Naive thymus-derived CD8-positive, alpha-beta T cell (primary cell): ENCODE measurements at regions not wholly inside any gene's neighbourhood (a gene's known extent, or its start where the extent isn't known, plus 50 kb on each side); places are given as distances from the start of the nearest gene placed in this dataset.
A peak's percentile ranks its signal among the peaks of the same experiment; 100 is the strongest.

Source experiments
- ATAC-seq, 2 donors: fragments of 150-1000 bp; cut with Tn5 transposase in 1 of 2; sonication (Bioruptor Pico), chemical (Tn5 transposase) in 1 of 2; 1 replicate in 1 of 2; 2 replicates in 1 of 2; pipeline ENCODE4 v1.10.0; 2021; ENCODE audit warnings: mild to moderate bottlenecking in 2 of 2, moderate library complexity in 2 of 2
- POLR2A ChIA-PET: fragments of 350-600 bp; sonication (Branson Sonifier 250); formaldehyde crosslinking; loops from one replicate; lab custom pipeline; 2021; ENCODE audit warnings: antibody characterized with exemption; lab: Charles Lee
- DNase-seq, 10 donors: peaks; one replicate each; pipeline versions ENCODE4 v3.0.0 to v3.0.0-alpha.2; 2020 to 2022
- H3K27ac Mint-ChIP-seq, 10 donors: one replicate each; pipeline ENCODE4 v1.8.0; 2020 to 2022; ENCODE audit warnings: mild to moderate bottlenecking in 10 of 10, mixed read lengths in 10 of 10, moderate library complexity in 4 of 10, inconsistent platforms in 1 of 10
- H3K27me3 Mint-ChIP-seq, 5 donors: one replicate each; pipeline ENCODE4 v1.8.0; 2021 to 2022; ENCODE audit warnings: mixed read lengths in 5 of 5
- H3K36me3 Mint-ChIP-seq, 3 donors: one replicate each; pipeline ENCODE4 v1.8.0; 2020 to 2022; ENCODE audit warnings: mixed read lengths in 3 of 3, mild to moderate bottlenecking in 2 of 3, inconsistent platforms in 1 of 3
- H3K4me1 Mint-ChIP-seq, 4 donors: one replicate each; pipeline ENCODE4 v1.8.0; 2021 to 2022; ENCODE audit warnings: mixed read lengths in 4 of 4
- H3K4me3 Mint-ChIP-seq, 10 donors: one replicate each; pipeline ENCODE4 v1.8.0; 2020 to 2022; ENCODE audit warnings: mild to moderate bottlenecking in 10 of 10, mixed read lengths in 10 of 10, moderate library complexity in 6 of 10, inconsistent platforms in 1 of 10
- H3K9me3 Mint-ChIP-seq, 9 donors: one replicate each; pipeline ENCODE4 v1.8.0; 2020 to 2022; ENCODE audit warnings: mixed read lengths in 9 of 9, mild to moderate bottlenecking in 3 of 9, inconsistent platforms in 1 of 9, moderate library complexity in 1 of 9

DNA sequence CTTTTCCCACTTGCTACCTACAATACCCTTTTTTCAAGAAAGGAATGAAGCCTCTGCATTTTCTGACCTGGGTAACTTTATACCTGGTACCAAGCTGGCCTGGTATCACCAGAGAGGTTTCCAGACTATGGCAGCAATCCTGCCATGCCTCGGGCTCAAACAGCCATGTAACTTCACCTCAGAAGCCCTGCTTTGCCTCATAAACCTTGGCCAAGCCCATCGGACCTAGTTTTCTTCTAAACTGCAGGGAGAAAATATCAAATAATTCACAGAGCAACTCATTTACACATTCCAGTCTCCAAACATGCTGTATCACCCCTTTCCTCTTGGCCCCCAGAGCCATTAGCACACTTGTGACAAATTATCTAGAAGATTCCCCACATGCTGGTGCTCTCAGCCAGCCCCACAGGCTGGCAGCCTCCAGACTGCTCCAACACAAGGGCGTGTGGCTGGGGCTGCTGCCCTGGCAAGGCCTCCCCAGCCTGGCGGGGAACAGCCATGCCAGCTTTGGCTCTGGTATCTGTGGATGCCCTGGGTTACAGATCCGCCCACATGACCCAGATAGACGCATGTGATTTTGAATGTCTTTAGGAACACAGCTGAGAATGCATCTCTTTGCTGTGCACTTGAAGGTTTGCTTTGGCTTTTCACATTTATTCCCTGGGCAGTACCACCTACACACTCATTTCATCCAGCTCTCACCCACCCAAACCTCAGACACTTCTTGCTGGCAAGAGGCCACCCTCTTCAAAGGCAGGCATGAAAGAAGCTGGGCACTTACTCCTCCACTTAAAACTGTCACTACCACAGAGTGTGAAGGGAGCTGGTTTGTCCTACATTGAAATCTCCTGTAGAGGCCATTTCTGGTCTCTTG is 70.0 kb upstream of the BCAR3 start:
- POLR2A ChIA-PET, result interaction anchor here (0.6 kb wide), 1 partner anchor 16 kb away, joined by 4 read pairs; no protein-coding TSS in a partner anchor
- ATAC-seq (no peak), DNase-seq (no peak)
- Mint-ChIP-seq H3K36me3 (peaks cover 3 to 7% (median 4%) of the 10 kb centered on the region in 3 donors), H3K4me3 (peak overlapping the region in 2 of 10 donors; percentile 8 to 28), H3K27me3 (peaks cover 0 to 13% (median 6%) of the 10 kb centered on the region in 5 donors), H3K4me1 (peaks cover 3 to 33% (median 17%) of the 10 kb centered on the region in 4 donors), H3K9me3 (peaks cover 3 to 14% (median 6%) of the 10 kb centered on the region in 9 donors), H3K27ac (peak overlapping the region in 2 of 10 donors; percentile 39 to 61)

DNA sequence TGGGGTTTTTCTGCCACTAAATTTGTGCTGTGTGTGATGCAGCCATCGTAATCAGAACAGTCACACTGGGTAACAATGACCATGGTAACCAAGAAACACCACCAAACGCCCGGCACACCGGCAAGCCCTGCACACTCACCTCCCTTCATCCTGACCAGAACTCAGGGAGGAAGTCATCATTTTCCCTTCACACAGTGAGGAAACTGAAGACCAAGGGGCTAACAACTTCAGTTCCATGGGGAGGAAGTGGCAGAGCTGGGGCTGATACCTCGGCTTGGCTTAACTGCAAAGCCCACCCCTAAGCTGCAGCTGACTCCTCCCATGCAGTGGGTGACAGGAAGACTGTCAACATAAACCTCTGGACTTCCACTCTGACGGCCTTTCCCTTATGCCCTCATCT is 69.3 kb upstream of the BCAR3 start:
- ATAC-seq, result no peak
- peaks cover 3 to 8% (median 4%) of the 10 kb centered on the region in 3 donors for H3K36me3 Mint-ChIP-seq
- peaks cover 3 to 33% (median 17%) of the 10 kb centered on the region in 4 donors for H3K4me1 Mint-ChIP-seq
- POLR2A ChIA-PET, result interaction anchor here (0.6 to 1.0 kb wide), 2 partner anchors 9 to 17 kb away, joined by 3 to 4 read pairs; no protein-coding TSS in a partner anchor
- H3K9me3 Mint-ChIP-seq, result peaks cover 3 to 18% (median 7%) of the 10 kb centered on the region in 9 donors
- DNase-seq, result no peak
- peaks cover 0 to 13% (median 6%) of the 10 kb centered on the region in 5 donors for H3K27me3 Mint-ChIP-seq
- peak overlapping the region in 2 of 10 donors; percentile 8 to 27 for H3K4me3 Mint-ChIP-seq
- peak overlapping the region in 2 of 10 donors; percentile 39 to 61 for H3K27ac Mint-ChIP-seq

DNA sequence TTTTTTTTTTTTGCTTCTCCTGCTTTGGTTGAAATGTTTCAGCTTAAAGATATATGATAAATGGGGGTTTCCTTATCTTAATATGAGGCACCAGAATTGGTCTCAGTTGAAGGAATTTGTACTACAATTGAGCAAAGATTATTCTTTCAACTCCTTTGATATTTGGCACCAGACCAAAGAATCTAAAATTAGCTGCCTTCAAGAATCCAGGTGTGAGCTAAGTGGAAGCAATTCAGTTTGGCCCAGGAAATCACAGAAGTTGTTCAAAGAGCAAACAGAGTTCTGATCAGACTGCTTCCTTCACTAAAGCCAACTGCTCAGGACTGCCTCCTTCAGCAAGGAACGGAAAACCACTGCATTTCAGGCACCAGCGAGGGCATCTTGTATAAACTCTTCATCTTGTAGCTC is 68.3 kb upstream of the BCAR3 start:
- Mint-ChIP-seq H3K4me3 (no peak overlapping the region), H3K27ac (peak overlapping the region in 1 of 10 donors; percentile 26), H3K4me1 (peaks cover 3 to 33% (median 17%) of the 10 kb centered on the region in 4 donors), H3K36me3 (peaks cover 3 to 8% (median 4%) of the 10 kb centered on the region in 3 donors), H3K27me3 (peaks cover 0 to 13% (median 6%) of the 10 kb centered on the region in 5 donors), H3K9me3 (peaks cover 3 to 18% (median 7%) of the 10 kb centered on the region in 9 donors)
- DNase-seq, result no peak
- POLR2A ChIA-PET, result interaction anchor here (1.0 kb wide), 1 partner anchor 8 kb away, joined by 3 read pairs; no protein-coding TSS in a partner anchor
- ATAC-seq, result no peak

DNA sequence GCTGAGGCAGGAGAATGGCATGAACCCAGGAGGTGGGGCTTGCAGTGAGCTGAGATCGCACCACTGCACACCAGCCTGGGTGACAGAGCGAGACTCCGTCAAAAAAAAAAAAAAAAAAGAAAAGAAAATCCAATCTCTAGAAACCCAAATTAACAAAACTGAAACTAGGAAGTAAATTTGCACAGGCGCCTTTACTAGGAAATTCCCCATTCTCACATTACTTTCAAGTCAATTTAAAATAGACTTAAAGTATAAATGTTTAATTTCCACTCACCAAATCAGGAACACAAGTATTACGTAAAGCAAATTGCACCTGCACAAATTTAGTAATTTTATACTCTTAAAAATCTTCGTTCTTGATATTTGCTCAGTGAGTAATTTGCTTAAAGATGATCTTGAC is 67.8 kb upstream of the BCAR3 start:
- POLR2A ChIA-PET, result no interaction called here
- peaks cover 3 to 8% (median 4%) of the 10 kb centered on the region in 3 donors for H3K36me3 Mint-ChIP-seq
- DNase-seq, result no peak
- peak overlapping the region in 1 of 10 donors; percentile 26 for H3K27ac Mint-ChIP-seq
- H3K4me3 Mint-ChIP-seq, result peak overlapping the region in 1 of 10 donors; percentile 7
- no peak for ATAC-seq
- peaks cover 3 to 18% (median 7%) of the 10 kb centered on the region in 9 donors for H3K9me3 Mint-ChIP-seq
- H3K4me1 Mint-ChIP-seq, result peaks cover 3 to 33% (median 17%) of the 10 kb centered on the region in 4 donors
- H3K27me3 Mint-ChIP-seq, result peaks cover 0 to 13% (median 6%) of the 10 kb centered on the region in 5 donors

GRCh38 chr1:93746021-93746812 is 64.6 kb upstream of the BCAR3 start:
- H3K9me3 Mint-ChIP-seq, result peaks cover 3 to 18% (median 7%) of the 10 kb centered on the region in 9 donors
- peaks cover 0 to 13% (median 6%) of the 10 kb centered on the region in 5 donors for H3K27me3 Mint-ChIP-seq
- H3K36me3 Mint-ChIP-seq, result peaks cover 3 to 8% (median 4%) of the 10 kb centered on the region in 3 donors
- H3K27ac Mint-ChIP-seq, result no peak overlapping the region
- ATAC-seq, result no peak
- no peak for DNase-seq
- H3K4me3 Mint-ChIP-seq, result no peak overlapping the region
- H3K4me1 Mint-ChIP-seq, result peaks cover 1 to 22% (median 8%) of the 10 kb centered on the region in 4 donors
- POLR2A ChIA-PET, result no interaction called here

DNA sequence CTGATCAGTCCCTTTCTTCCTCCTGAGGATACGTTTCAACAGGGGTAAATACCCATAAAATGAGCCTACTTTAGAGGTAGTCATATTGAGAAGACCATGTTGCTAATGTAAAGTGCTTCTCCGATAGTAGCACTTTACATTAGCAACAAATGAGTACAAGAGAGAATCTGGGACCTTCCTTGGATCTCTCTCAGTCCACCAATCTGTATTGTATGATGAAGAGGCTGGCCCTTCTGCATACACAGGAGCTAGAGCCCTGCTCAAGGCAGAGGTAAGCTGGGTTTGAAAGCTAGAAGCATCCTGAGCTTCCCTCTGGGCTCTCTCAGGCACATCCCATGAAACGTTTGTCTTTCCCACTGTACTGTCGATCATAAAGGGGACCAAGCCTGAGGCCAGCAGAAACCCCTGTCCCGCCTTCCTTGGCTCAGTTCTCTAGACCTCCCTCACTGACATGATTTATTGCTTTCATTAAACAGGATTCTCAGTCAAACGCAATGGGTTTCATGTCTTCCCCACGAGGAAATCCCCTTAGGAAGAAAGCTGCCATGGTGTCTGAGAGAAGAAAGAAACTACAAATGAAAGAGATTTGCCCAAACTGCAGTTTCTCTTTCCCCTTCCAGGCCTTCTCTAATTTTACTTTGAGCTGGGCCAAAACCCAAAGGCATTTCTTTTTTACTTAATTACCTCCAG is 62.8 kb upstream of the BCAR3 start:
- peaks cover 3 to 18% (median 7%) of the 10 kb centered on the region in 9 donors for H3K9me3 Mint-ChIP-seq
- POLR2A ChIA-PET, result no interaction called here
- no peak overlapping the region for H3K4me3 Mint-ChIP-seq
- ATAC-seq, result no peak
- H3K27me3 Mint-ChIP-seq, result peaks cover 0 to 13% (median 6%) of the 10 kb centered on the region in 5 donors
- peak overlapping the region in 1 of 10 donors; percentile 31 for H3K27ac Mint-ChIP-seq
- no peak for DNase-seq
- H3K4me1 Mint-ChIP-seq, result peaks cover 0 to 4% (median 0%) of the 10 kb centered on the region in 4 donors
- peaks cover 3 to 8% (median 4%) of the 10 kb centered on the region in 3 donors for H3K36me3 Mint-ChIP-seq

GRCh38 chr1:93743465-93743864 is 61.8 kb upstream of the BCAR3 start:
- DNase-seq, result no peak
- ATAC-seq, result no peak
- peaks cover 0 to 11% (median 6%) of the 10 kb centered on the region in 5 donors for H3K27me3 Mint-ChIP-seq
- no peak overlapping the region for H3K27ac Mint-ChIP-seq
- H3K4me1 Mint-ChIP-seq, result no peaks in the 10 kb centered on the region
- POLR2A ChIA-PET, result no interaction called here
- peaks cover 3 to 18% (median 7%) of the 10 kb centered on the region in 9 donors for H3K9me3 Mint-ChIP-seq
- H3K4me3 Mint-ChIP-seq, result no peak overlapping the region
- H3K36me3 Mint-ChIP-seq, result peaks cover 3 to 8% (median 4%) of the 10 kb centered on the region in 3 donors

DNA sequence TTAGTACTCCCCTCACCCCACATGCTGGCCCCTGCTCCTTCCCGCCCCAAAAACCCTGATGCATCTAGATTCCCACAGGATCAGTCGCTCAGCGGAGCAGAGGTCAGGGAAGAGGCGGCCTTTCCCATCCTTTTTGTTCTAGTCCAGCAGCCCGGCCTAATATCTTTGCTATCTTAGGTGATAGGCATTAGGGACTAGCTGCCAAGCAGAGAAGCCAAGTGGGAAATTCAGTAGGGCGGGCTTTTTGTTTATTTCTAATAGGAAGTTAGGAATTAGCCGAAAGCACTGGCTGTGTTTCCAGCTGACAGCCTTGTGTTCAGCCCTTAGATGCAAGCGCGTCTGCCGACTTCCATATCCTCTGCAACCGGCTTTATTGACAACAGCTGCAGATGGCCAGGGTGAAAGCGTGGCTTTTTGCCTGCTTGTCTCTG is 59.0 kb upstream of the BCAR3 start:
- POLR2A ChIA-PET, result no interaction called here
- Mint-ChIP-seq H3K4me3 (no peak overlapping the region), H3K27ac (no peak overlapping the region), H3K4me1 (no peaks in the 10 kb centered on the region), H3K27me3 (no peaks in the 10 kb centered on the region), H3K9me3 (no peaks in the 10 kb centered on the region), H3K36me3 (no peaks in the 10 kb centered on the region)
- DNase-seq, result no peak
- no peak for ATAC-seq

DNA sequence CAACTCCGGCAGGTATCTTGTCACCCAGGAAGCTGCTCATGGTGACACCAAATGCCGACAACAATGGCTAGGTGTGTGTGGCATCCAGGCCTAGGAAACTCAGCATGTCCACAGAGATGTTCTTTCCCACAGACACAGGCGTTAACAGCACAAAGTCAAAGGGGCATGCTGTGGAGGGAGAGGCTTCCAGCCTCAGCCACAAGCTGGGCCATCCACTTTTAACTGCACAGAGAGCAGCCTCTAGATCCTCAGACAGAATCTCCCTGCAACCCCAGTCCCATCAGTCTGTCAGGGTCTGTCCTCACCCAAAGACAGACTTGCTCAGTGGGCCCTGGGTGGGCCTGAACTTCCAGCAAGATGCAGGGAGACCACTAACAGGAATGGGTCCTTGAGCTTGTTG is 58.5 kb upstream of the BCAR3 start:
- POLR2A ChIA-PET, result no interaction called here
- Mint-ChIP-seq H3K4me1 (no peaks in the 10 kb centered on the region), H3K9me3 (no peaks in the 10 kb centered on the region), H3K27me3 (no peaks in the 10 kb centered on the region), H3K4me3 (no peak overlapping the region), H3K36me3 (no peaks in the 10 kb centered on the region), H3K27ac (no peak overlapping the region)
- ATAC-seq, result no peak
- no peak for DNase-seq

DNA sequence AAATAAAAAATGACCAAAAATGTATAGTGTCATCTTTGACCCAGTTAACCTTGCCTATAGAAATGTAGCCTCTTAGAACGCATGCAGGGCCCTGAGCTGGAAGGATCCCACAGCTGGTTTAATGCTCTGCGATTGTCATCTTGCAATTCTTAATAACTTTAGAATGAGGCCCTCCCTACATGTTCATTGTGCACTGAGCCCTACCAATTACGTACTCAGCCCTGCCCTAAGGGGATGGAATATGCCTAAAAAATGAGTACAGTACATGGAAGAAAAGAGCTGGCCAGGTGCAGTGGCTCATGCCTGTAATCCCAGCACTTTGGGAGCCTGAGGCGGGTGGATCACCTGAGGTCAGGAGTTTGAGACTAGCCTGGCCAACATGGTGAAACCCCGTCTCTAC is 57.8 kb upstream of the BCAR3 start:
- no peaks in the 10 kb centered on the region for H3K36me3 Mint-ChIP-seq
- DNase-seq, result no peak
- H3K9me3 Mint-ChIP-seq, result no peaks in the 10 kb centered on the region
- no peaks in the 10 kb centered on the region for H3K4me1 Mint-ChIP-seq
- H3K27me3 Mint-ChIP-seq, result no peaks in the 10 kb centered on the region
- H3K4me3 Mint-ChIP-seq, result no peak overlapping the region
- ATAC-seq, result no peak
- no peak overlapping the region for H3K27ac Mint-ChIP-seq
- POLR2A ChIA-PET, result no interaction called here

- no peaks in the 10 kb centered on the region for H3K4me1 Mint-ChIP-seq
- H3K4me3 Mint-ChIP-seq, result no peak overlapping the region
- H3K9me3 Mint-ChIP-seq, result no peaks in the 10 kb centered on the region
- POLR2A ChIA-PET, result no interaction called here
- ATAC-seq (no peak), DNase-seq (no peak)
- H3K27ac Mint-ChIP-seq, result no peak overlapping the region
- no peaks in the 10 kb centered on the region for H3K36me3 Mint-ChIP-seq
- H3K27me3 Mint-ChIP-seq, result no peaks in the 10 kb centered on the region
These were observed 57.3 kb upstream of the BCAR3 start for GRCh38 chr1:93738926-93739325.

- Mint-ChIP-seq H3K9me3 (no peaks in the 10 kb centered on the region), H3K27me3 (no peaks in the 10 kb centered on the region), H3K4me3 (no peak overlapping the region), H3K4me1 (no peaks in the 10 kb centered on the region), H3K36me3 (no peaks in the 10 kb centered on the region), H3K27ac (no peak overlapping the region)
- ATAC-seq (no peak), DNase-seq (no peak)
- POLR2A ChIA-PET, result no interaction called here
These were observed 56.5 kb upstream of the BCAR3 start for GRCh38 chr1:93738075-93738622.
